HFFc6 (cell line): ENCODE measurements at regions not wholly inside any gene's neighbourhood (a gene's known extent, or its start where the extent isn't known, plus 50 kb on each side); places are given as distances from the start of the nearest gene placed in this dataset.
A peak's percentile ranks its signal among the peaks of the same experiment; 100 is the strongest.
"Not testable (repeated sequence)": the region's sequence is repeated elsewhere in the genome, so short reads cannot be mapped to it uniquely, and the experiment has no call there.

Experiments
- DNase-seq: peaks from one replicate; pipeline ENCODE4 v3.0.0-alpha.2; 2018
- H3K27ac Mint-ChIP-seq: 2 replicates; pipeline ENCODE4 v1.8.0; 2020; ENCODE audit warnings: mild to moderate bottlenecking, mixed read lengths
- H3K27me3 Mint-ChIP-seq: 2 replicates; pipeline ENCODE4 v1.8.0; 2021; ENCODE audit warnings: mild to moderate bottlenecking, moderate library complexity, mixed read lengths; ENCODE audit not compliant: insufficient read depth
- H3K36me3 Mint-ChIP-seq: 2 replicates; pipeline ENCODE4 v1.8.0; 2021; ENCODE audit warnings: low read depth, mixed read lengths
- H3K4me1 Mint-ChIP-seq: 2 replicates; pipeline ENCODE4 v1.8.0; 2020; ENCODE audit warnings: low read depth, mixed read lengths
- H3K4me3 Mint-ChIP-seq: 2 replicates; pipeline ENCODE4 v1.8.0; 2020; ENCODE audit warnings: mild to moderate bottlenecking, moderate library complexity, mixed read lengths
- H3K9me3 Mint-ChIP-seq: 2 replicates; pipeline ENCODE4 v1.8.0; 2020; ENCODE audit warnings: mild to moderate bottlenecking, mixed read lengths
- TF ChIP-seq, protein P1 (sequence below): fragments of 200-600 bp; sonication (generic); IDR thresholded peaks from 2 replicates; pipeline ENCODE4 v1.5.0; 2021; ENCODE audit warnings: antibody characterized with exemption, mild to moderate bottlenecking

DNA sequence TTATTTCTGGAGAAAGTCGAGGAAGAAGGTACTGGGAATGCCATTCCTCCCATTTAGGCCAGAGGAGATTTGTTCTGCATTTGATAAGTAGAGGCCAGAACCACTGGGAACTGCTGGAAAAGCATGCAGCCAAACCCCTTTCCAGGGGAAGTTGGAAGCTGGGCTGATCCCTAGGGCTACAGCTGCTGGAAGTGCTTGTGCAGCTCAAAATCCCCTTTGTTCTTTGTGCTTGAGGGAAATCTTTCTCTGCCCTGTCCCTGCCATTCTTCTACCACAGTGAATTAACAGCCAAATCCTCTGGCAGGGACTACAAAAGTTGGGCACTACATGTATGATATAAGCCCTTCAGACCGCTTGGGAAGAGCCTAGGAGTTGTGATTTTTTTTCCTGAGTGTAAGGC lies 734.1 kb downstream of the LRRIQ3 start:
- Mint-ChIP-seq H3K4me3 (no peak overlapping the region), H3K27ac (no peak overlapping the region), H3K9me3 (peaks cover 59% of the 10 kb centered on the region), H3K36me3 (no peaks in the 10 kb centered on the region), H3K4me1 (no peaks in the 10 kb centered on the region), H3K27me3 (no peaks in the 10 kb centered on the region)
- DNase-seq = no peak
- TF ChIP-seq, protein P1, sequence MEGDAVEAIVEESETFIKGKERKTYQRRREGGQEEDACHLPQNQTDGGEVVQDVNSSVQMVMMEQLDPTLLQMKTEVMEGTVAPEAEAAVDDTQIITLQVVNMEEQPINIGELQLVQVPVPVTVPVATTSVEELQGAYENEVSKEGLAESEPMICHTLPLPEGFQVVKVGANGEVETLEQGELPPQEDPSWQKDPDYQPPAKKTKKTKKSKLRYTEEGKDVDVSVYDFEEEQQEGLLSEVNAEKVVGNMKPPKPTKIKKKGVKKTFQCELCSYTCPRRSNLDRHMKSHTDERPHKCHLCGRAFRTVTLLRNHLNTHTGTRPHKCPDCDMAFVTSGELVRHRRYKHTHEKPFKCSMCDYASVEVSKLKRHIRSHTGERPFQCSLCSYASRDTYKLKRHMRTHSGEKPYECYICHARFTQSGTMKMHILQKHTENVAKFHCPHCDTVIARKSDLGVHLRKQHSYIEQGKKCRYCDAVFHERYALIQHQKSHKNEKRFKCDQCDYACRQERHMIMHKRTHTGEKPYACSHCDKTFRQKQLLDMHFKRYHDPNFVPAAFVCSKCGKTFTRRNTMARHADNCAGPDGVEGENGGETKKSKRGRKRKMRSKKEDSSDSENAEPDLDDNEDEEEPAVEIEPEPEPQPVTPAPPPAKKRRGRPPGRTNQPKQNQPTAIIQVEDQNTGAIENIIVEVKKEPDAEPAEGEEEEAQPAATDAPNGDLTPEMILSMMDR = no peak

- Mint-ChIP-seq H3K27ac (no peak overlapping the region), H3K27me3 (no peaks in the 10 kb centered on the region), H3K9me3 (peaks cover 38% of the 10 kb centered on the region), H3K36me3 (no peaks in the 10 kb centered on the region), H3K4me3 (no peak overlapping the region), H3K4me1 (no peaks in the 10 kb centered on the region)
- TF ChIP-seq, protein P1 = peak; percentile 39; the same call in 1 of the 2 replicates
- DNase-seq = no peak
These were observed 745.5 kb downstream of the LRRIQ3 start for GRCh38 chr1:73452522-73452921.

DNA sequence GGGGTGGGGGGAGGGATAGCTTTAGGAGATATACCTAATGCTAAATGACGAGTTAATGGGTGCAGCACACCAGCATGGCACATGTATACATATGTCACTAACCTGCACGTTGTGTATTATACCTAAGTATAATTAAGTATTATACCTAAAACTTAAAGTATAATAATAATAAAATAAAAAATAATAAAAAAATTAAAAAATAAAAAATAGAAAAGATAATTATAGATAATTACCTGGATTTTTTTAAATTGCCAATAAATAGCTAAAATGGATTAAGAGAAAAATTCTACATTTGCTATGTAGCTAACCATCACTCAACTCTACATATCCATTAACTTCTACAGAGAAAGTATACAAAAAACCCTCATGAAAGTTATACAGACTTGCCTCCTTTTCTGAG lies 747.3 kb downstream of the LRRIQ3 start:
- H3K9me3 Mint-ChIP-seq = peaks cover 43% of the 10 kb centered on the region

DNA sequence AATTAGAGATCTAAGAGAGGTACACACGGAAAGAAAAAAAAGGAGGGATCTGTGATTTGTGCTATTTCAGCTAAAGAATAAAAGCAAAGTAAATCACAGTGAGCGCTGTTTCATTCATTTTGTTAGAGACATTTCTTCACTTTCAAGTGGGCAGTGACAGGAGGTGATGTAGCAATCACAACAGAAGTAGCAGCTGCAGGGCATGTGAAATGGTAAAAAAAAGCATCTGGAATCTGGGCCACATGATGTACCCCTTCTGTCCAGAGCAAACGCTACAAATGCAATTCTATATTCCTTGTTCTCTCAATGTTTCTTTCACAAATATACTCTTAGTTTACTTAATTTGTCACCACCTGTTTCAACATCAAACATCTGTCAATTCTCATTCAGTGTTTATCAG lies 786.5 kb downstream of the LRRIQ3 start:
- Mint-ChIP-seq H3K27ac (no peak overlapping the region), H3K27me3 (no peaks in the 10 kb centered on the region), H3K36me3 (no peaks in the 10 kb centered on the region), H3K4me1 (no peaks in the 10 kb centered on the region), H3K9me3 (peaks cover 17% of the 10 kb centered on the region), H3K4me3 (no peak overlapping the region)
- TF ChIP-seq, protein P1 = no peak
- no peak for DNase-seq

More for the DNA sequence above, 747.3 kb downstream of the LRRIQ3 start:
- H3K4me3 Mint-ChIP-seq, DNase-seq, H3K27ac Mint-ChIP-seq, H3K36me3 Mint-ChIP-seq, H3K27me3 Mint-ChIP-seq, H3K4me1 Mint-ChIP-seq: not testable (repeated sequence)

- Mint-ChIP-seq H3K27ac (no peak overlapping the region), H3K4me3 (no peak overlapping the region), H3K27me3 (no peaks in the 10 kb centered on the region), H3K36me3 (no peaks in the 10 kb centered on the region), H3K4me1 (no peaks in the 10 kb centered on the region), H3K9me3 (peaks cover 32% of the 10 kb centered on the region)
- TF ChIP-seq, protein P1 = no peak
- DNase-seq = no peak
These were observed 796.3 kb downstream of the LRRIQ3 start for GRCh38 chr1:73401666-73402065.

DNA sequence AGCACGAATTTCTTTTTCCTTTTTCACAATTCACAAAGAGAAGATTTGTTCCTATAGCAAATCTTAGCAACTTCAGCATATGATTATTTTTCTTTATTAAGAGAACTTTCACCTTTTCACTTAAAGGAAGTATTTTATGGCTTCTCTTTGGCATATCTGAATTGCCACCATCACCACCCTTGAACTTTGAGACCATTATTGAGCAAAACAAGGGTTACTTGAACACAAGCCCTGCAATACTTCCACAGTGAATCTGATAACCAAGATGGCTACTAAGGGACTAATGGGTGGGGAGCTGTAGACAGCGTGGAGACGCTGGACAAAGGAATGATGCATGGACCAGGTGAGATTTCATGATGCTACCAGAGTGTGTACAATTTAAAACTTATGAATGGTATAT lies 815.0 kb downstream of the LRRIQ3 start:
- no peak for DNase-seq
- Mint-ChIP-seq H3K36me3 (peaks cover 6% of the 10 kb centered on the region; the same call in 1 of the 2 replicates), H3K4me1 (no peaks in the 10 kb centered on the region), H3K4me3 (no peak overlapping the region), H3K27me3 (no peaks in the 10 kb centered on the region), H3K27ac (no peak overlapping the region), H3K9me3 (peaks cover 39% of the 10 kb centered on the region)
- TF ChIP-seq, protein P1 = no peak
